Astrocyte of the cerebellum (primary cell): ENCODE measurements at regions not wholly inside any gene's neighbourhood (a gene's known extent, or its start where the extent isn't known, plus 50 kb on each side); places are given as distances from the start of the nearest gene placed in this dataset.

ENCODE experiments used
- DNase-seq: peaks from one replicate; pipeline ENCODE4 v3.0.0-alpha.2; 2011; ENCODE audit warnings: low read depth
- H3K4me3 ChIP-seq: 2 replicates; pipeline ENCODE4 v1.5.1; 2011; ENCODE audit warnings: mild to moderate bottlenecking, low read depth, low read length, moderate library complexity
- CTCF ChIP-seq: IDR thresholded peaks from 2 replicates; pipeline ENCODE4 v1.5.1; 2012; ENCODE audit warnings: low read length, low read depth, moderate library complexity, mild to moderate bottlenecking; ENCODE audit errors: missing control alignments
- in situ Hi-C: cut with HindIII; loops from 2 replicates; pipeline ENCODE4 v1.10.0; 2017; ENCODE audit warnings: low sequenced_read_pairs

- in situ Hi-C loops: no loop called here
- no peak for TF ChIP-seq CTCF
- no peak for DNase-seq
- no peak overlapping the region for H3K4me3 ChIP-seq
These were observed 1773.4 kb upstream of the MIR17HG start for GRCh38 chr13:89574077-89574476.

- in situ Hi-C loops: no loop called here
- TF ChIP-seq CTCF: no peak
- H3K4me3 ChIP-seq: no peak overlapping the region
- DNase-seq: no peak
These were observed 1770.2 kb upstream of the MIR17HG start for GRCh38 chr13:89577301-89577700.

GRCh38 chr13:89584058-89584620 lies 1763.3 kb upstream of the MIR17HG start:
- no peak overlapping the region for H3K4me3 ChIP-seq
- in situ Hi-C loops: no loop called here
- peak; percentile 4 for DNase-seq
- TF ChIP-seq CTCF: no peak

GRCh38 chr13:89602655-89603054 lies 1744.8 kb upstream of the MIR17HG start:
- DNase-seq: no peak
- in situ Hi-C loops: no loop called here
- TF ChIP-seq CTCF: no peak
- H3K4me3 ChIP-seq: no peak overlapping the region

GRCh38 chr13:89603187-89603586 lies 1744.3 kb upstream of the MIR17HG start:
- DNase-seq: no peak
- in situ Hi-C loops: no loop called here
- no peak for TF ChIP-seq CTCF
- no peak overlapping the region for H3K4me3 ChIP-seq

- no peak overlapping the region for H3K4me3 ChIP-seq
- DNase-seq: no peak
- no peak for TF ChIP-seq CTCF
- in situ Hi-C loops: no loop called here
These were observed 1738.2 kb upstream of the MIR17HG start for GRCh38 chr13:89609318-89609717.

GRCh38 chr13:89610331-89610730 lies 1737.2 kb upstream of the MIR17HG start:
- DNase-seq: no peak
- in situ Hi-C loops: no loop called here
- no peak for TF ChIP-seq CTCF
- no peak overlapping the region for H3K4me3 ChIP-seq
